NCI-H2107 treated with DMSO at 0.1 percent for 48 hours (cell line): ENCODE measurements at regions not wholly inside any gene's neighbourhood (a gene's known extent, or its start where the extent isn't known, plus 50 kb on each side); places are given as distances from the start of the nearest gene placed in this dataset.

ENCODE experiments used
- DNase-seq: peaks from one replicate; lab custom pipeline; 2025; ENCODE audit not compliant: unreplicated experiment; lab: John Stamatoyannopoulos, UW

GRCh38 chr12:45626965-45627364 is 102.5 kb upstream of the ARID2 start:
- no peak for DNase-seq

- DNase-seq: no peak
Observed at GRCh38 chr12:45627407-45628069, 102.0 kb upstream of the ARID2 start.

GRCh38 chr12:45629292-45629691 is 100.2 kb upstream of the ARID2 start:
- no peak for DNase-seq

- DNase-seq: no peak
Observed at GRCh38 chr12:45633733-45634132, 95.8 kb upstream of the ARID2 start.

GRCh38 chr12:45634273-45634917 is 95.1 kb upstream of the ARID2 start:
- no peak for DNase-seq

GRCh38 chr12:45637242-45637641 is 92.3 kb upstream of the ARID2 start:
- no peak for DNase-seq

- DNase-seq: no peak
Observed at GRCh38 chr12:45637706-45638105, 91.8 kb upstream of the ARID2 start.

GRCh38 chr12:45638386-45638785 is 91.1 kb upstream of the ARID2 start:
- no peak for DNase-seq

- no peak for DNase-seq
Observed at GRCh38 chr12:45644541-45644940, 85.0 kb upstream of the ARID2 start.

- no peak for DNase-seq
Observed at GRCh38 chr12:45646851-45647581, 82.5 kb upstream of the ARID2 start.

GRCh38 chr12:45648070-45648469 is 81.4 kb upstream of the ARID2 start:
- DNase-seq: peak; percentile 10

GRCh38 chr12:45651029-45651428 is 78.5 kb upstream of the ARID2 start:
- no peak for DNase-seq

GRCh38 chr12:45654002-45654665 is 75.4 kb upstream of the ARID2 start:
- DNase-seq: no peak

GRCh38 chr12:45655186-45655585 is 74.3 kb upstream of the ARID2 start:
- peak; percentile 47 for DNase-seq

- DNase-seq: no peak
Observed at GRCh38 chr12:45655743-45656142, 73.8 kb upstream of the ARID2 start.

- no peak for DNase-seq
Observed at GRCh38 chr12:45658020-45658419, 71.5 kb upstream of the ARID2 start.

- no peak for DNase-seq
Observed at GRCh38 chr12:45660330-45660729, 69.2 kb upstream of the ARID2 start.

- DNase-seq: no peak
Observed at GRCh38 chr12:45663455-45663854, 66.1 kb upstream of the ARID2 start.

- no peak for DNase-seq
Observed at GRCh38 chr12:45665941-45666340, 63.6 kb upstream of the ARID2 start.

GRCh38 chr12:45666396-45666795 is 63.1 kb upstream of the ARID2 start:
- DNase-seq: no peak

GRCh38 chr12:45666816-45667215 is 62.7 kb upstream of the ARID2 start:
- DNase-seq: no peak

GRCh38 chr12:45667761-45668160 is 61.7 kb upstream of the ARID2 start:
- no peak for DNase-seq
